Vagina (tissue), 2 donors: ENCODE measurements at regions not wholly inside any gene's neighbourhood (a gene's known extent, or its start where the extent isn't known, plus 50 kb on each side); places are given as distances from the start of the nearest gene placed in this dataset.
"Not testable (repeated sequence)": the region's sequence is repeated elsewhere in the genome, so short reads cannot be mapped to it uniquely, and the experiment has no call there.

Experiments used
- DNase-seq, 2 donors: peaks; one replicate each; pipeline ENCODE4 v3.0.0-alpha.2; 2017; ENCODE audit errors: extremely low spot score in 2 of 2
- H3K27ac ChIP-seq: fragments of 200-600 bp; sonication (generic); one replicate; pipeline ENCODE4 v1.5.1; 2019
- H3K27me3 ChIP-seq: fragments of 200-600 bp; sonication (generic); one replicate; pipeline ENCODE4 v1.5.1; 2019
- H3K36me3 ChIP-seq, 2 donors: fragments of 200-600 bp; sonication (generic); one replicate each; pipeline ENCODE4 v1.5.1; 2017 to 2019
- H3K4me1 ChIP-seq: fragments of 200-600 bp; sonication (generic); one replicate; pipeline ENCODE4 v1.5.1; 2019
- H3K4me3 ChIP-seq, 2 donors: fragments of 200-600 bp; sonication (generic); 1 replicate in 1 of 2; 2 replicates in 1 of 2; pipeline ENCODE4 v1.5.1; 2016 to 2019
- H3K9me3 ChIP-seq: fragments of 200-600 bp; sonication (generic); one replicate; pipeline ENCODE4 v1.5.1; 2019
- POLR2A ChIP-seq, 2 donors: fragments of 450-650 bp; IDR thresholded peaks; one replicate each; pipeline ENCODE4 v1.6.1; 2017; ENCODE audit warnings: antibody characterized with exemption in 2 of 2, mild to moderate bottlenecking in 2 of 2, moderate library complexity in 2 of 2
- POLR2AphosphoS5 ChIP-seq, 2 donors: sonication (generic); formaldehyde crosslinking; IDR thresholded peaks; one replicate each; pipeline ENCODE4 v1.9.0; 2017; ENCODE audit warnings: antibody characterized with exemption in 2 of 2, mild to moderate bottlenecking in 2 of 2, low read depth in 1 of 2; ENCODE audit not compliant: insufficient read depth in 1 of 2
- intact Hi-C: fragments of 100-400 bp; cut with DNase I; formaldehyde crosslinking; loops from one replicate; pipeline ENCODE4 v1.15.1; 2023
- TF ChIP-seq, protein P1 (sequence below), 3 experiments: fragments of 450-650 bp in 2 of 3; fragments of 200-600 bp in 1 of 3; sonication (generic) in 1 of 3; IDR thresholded peaks; one replicate each; pipeline ENCODE4 v1.5.1; 2017 to 2019; ENCODE audit warnings: antibody characterized with exemption in 3 of 3, mild to moderate bottlenecking in 2 of 3, moderate library complexity in 2 of 3

DNA sequence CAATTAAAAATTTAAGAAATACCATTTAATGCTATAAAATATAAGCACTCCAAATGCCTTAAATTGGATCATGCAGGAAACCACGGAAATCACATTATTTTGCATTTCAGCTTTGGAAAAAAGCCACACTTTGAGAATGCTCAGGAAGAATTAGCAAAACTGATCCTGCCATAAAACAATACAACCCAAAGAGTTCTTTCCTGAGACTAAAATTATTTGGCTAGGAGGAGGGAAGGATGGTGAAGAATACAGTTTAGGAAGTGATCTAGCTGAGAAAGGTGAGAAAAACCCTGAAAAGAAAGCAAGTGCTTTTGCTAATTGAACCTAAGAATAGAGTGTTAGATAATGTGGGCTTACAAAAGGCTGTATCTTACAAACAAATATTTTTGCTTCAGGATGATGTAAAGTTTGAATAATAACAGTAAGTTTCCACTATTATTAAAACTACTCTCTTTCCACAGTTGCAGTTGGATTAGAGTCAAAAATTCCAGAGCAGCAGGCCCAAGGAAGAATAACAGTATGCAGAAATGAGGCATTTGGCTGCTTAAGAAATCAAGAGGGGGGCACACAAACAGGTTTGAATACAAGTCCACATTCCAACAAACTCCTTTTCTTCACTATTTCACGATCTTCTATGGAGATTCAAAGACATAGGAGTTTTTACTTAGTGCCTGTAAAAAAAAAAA, 565.4 kb downstream of the RFPL4B start:
- intact Hi-C loops, result no loop called here
- H3K4me1 ChIP-seq, result peaks cover 4% of the 10 kb centered on the region
- no peaks in the 10 kb centered on the region for H3K27me3 ChIP-seq
- no peaks in the 10 kb centered on the region for H3K9me3 ChIP-seq
- TF ChIP-seq, protein P1, sequence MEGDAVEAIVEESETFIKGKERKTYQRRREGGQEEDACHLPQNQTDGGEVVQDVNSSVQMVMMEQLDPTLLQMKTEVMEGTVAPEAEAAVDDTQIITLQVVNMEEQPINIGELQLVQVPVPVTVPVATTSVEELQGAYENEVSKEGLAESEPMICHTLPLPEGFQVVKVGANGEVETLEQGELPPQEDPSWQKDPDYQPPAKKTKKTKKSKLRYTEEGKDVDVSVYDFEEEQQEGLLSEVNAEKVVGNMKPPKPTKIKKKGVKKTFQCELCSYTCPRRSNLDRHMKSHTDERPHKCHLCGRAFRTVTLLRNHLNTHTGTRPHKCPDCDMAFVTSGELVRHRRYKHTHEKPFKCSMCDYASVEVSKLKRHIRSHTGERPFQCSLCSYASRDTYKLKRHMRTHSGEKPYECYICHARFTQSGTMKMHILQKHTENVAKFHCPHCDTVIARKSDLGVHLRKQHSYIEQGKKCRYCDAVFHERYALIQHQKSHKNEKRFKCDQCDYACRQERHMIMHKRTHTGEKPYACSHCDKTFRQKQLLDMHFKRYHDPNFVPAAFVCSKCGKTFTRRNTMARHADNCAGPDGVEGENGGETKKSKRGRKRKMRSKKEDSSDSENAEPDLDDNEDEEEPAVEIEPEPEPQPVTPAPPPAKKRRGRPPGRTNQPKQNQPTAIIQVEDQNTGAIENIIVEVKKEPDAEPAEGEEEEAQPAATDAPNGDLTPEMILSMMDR (IDR thresholded peaks at IDR 0.05), result no peak
- no peak for TF ChIP-seq POLR2A (IDR thresholded peaks at IDR 0.05)
- TF ChIP-seq POLR2AphosphoS5 (IDR thresholded peaks at IDR 0.05; ENCODE audit: insufficient read depth in 1 of 2, low read depth in 1 of 2), result no peak
- no peak overlapping the region for H3K27ac ChIP-seq
- H3K36me3 ChIP-seq, result no peaks in the 10 kb centered on the region
- H3K4me3 ChIP-seq, result no peak overlapping the region
- DNase-seq, result no peak

DNA sequence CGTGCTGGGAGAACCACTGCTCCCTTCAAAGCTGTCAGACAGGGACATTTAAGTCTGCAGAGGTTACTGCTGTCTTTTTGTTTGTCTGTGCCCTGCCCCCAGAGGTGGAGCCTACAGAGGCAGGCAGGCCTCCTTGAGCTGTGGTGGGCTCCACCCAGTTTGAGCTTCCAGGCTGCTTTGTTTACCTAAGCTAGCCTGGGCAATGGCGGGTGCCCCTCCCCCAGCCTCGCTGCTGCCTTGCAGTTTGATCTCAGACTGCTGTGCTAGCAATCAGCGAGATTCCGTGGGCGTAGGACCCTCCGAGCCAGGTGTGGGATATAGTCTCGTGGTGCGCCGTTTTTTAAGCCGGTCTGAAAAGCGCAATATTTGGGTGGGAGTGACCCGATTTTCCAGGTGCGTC, 572.6 kb downstream of the RFPL4B start:
- intact Hi-C loops, H3K4me3 ChIP-seq, DNase-seq, H3K27me3 ChIP-seq, H3K9me3 ChIP-seq, H3K27ac ChIP-seq, H3K4me1 ChIP-seq, H3K36me3 ChIP-seq: not testable (repeated sequence)

DNA sequence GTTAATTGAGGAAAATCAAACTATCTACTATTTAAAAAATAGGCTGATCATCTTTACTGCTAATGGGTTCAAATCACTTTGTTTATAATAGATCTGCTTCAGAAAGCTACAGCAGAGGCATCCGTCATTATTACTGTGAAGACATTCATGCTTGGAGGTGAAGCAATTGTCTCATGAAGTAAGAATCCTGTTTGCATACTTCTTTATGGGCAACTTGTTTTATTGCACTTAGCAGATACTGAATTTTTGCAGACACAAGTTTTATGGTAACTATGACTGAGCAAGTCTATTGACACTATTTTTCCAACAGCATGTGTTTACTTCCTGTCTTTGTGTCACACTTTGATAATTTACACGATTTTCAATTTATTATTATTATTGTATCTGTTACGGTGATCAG, 573.9 kb downstream of the RFPL4B start:
- no peak for DNase-seq
- Histone ChIP-seq H3K36me3 (no peaks in the 10 kb centered on the region), H3K27me3 (no peaks in the 10 kb centered on the region), H3K9me3 (no peaks in the 10 kb centered on the region), H3K27ac (no peak overlapping the region), H3K4me3 (no peak overlapping the region), H3K4me1 (no peaks in the 10 kb centered on the region)
- intact Hi-C loops, result no loop called here
- TF ChIP-seq POLR2A (IDR thresholded peaks at IDR 0.05) (no peak), POLR2AphosphoS5 (IDR thresholded peaks at IDR 0.05; ENCODE audit: insufficient read depth in 1 of 2, low read depth in 1 of 2) (no peak)
- TF ChIP-seq, protein P1 (IDR thresholded peaks at IDR 0.05), result no peak

DNA sequence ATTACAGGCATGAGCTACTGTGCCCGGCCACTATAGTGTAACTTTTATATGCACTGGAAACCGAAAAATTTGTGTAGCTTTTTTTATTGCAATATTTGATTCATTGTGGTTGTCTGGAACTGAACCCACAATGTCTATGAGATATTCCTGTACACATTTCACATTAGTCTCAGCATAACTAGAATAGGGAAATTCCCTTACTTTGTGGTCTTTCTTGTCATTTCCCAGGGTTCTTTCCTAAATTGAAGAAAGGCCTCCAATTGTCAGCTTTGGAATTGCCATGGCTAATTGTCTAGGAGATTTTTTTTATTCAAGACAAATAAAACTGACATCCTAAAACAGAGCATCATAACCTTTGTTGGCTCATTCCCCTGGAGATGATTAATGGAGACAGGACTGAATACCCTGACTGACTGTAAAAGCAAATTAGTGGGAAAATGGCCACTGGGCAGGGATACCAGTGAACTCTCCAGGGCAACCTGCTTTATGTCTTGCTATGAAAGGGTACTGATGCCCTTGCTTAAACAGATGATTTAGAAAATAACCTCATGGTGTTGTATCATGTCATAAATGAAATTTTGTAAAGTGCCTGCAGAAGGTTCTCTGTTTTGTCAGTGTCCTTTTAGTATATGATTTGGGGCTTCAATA, 576.9 kb downstream of the RFPL4B start:
- H3K36me3 ChIP-seq, result no peaks in the 10 kb centered on the region

DNA sequence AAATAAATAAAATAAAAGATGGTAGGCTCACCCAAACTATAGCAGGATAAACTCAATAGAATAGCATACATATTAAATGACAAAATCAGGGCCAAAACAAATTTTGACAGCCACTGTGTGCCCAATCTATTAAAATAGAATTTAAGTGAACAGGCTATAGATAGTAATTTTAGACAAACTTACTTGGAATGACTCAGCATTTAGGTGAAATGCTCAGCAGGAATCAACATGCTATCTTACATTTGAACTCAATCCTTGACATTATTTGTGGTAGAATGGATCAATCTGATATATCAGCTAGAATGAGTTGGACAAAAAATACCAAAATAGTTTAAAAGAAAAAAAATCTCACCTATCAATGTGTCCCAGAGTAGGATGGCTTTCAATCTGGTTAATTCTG, 578.6 kb downstream of the RFPL4B start:
- H3K36me3 ChIP-seq, result no peaks in the 10 kb centered on the region
- TF ChIP-seq POLR2A (IDR thresholded peaks at IDR 0.05) (no peak), POLR2AphosphoS5 (IDR thresholded peaks at IDR 0.05; ENCODE audit: insufficient read depth in 1 of 2, low read depth in 1 of 2) (no peak)
- TF ChIP-seq, protein P1 (IDR thresholded peaks at IDR 0.05), result no peak
- no peak for DNase-seq
- H3K27me3 ChIP-seq, result no peaks in the 10 kb centered on the region
- H3K27ac ChIP-seq, result no peak overlapping the region
- H3K9me3 ChIP-seq, result no peaks in the 10 kb centered on the region
- intact Hi-C loops, result no loop called here
- no peaks in the 10 kb centered on the region for H3K4me1 ChIP-seq
- H3K4me3 ChIP-seq, result no peak overlapping the region

More for the DNA sequence above, 576.9 kb downstream of the RFPL4B start:
- no peak for DNase-seq
- Histone ChIP-seq H3K27me3 (no peaks in the 10 kb centered on the region), H3K27ac (no peak overlapping the region), H3K9me3 (no peaks in the 10 kb centered on the region), H3K4me3 (no peak overlapping the region), H3K4me1 (no peaks in the 10 kb centered on the region)
- intact Hi-C loops, result no loop called here
- TF ChIP-seq, protein P1 (IDR thresholded peaks at IDR 0.05), result no peak
- no peak for TF ChIP-seq POLR2A (IDR thresholded peaks at IDR 0.05)
- TF ChIP-seq POLR2AphosphoS5 (IDR thresholded peaks at IDR 0.05; ENCODE audit: insufficient read depth in 1 of 2, low read depth in 1 of 2), result no peak
